ENCODE measurements at regions not wholly inside any gene's neighbourhood (a gene's known extent, or its start where the extent isn't known, plus 50 kb on each side); places are given as distances from the start of the nearest gene placed in this dataset.

DNA sequence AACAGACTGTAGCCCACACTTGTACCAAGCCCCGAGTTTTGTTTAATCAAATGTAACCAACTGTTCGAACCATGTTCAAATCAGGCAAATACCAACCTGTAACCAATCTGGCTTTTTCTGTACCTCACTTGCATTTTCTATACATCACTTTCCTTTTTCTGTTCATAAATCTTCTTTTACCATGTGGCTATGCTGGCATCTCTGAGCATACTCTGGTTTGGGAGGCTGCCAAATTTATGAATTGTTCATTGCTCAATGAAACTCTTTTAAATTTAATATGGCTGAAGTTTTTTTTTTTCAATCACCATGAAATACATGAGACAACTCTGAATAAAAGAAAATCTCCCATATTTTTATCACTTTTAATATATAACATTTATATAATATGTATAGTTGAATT, 256.1 kb downstream of the SLITRK6 start:
- no peak for DNase-seq (ENCODE audit: low read depth in 2 of 2, low spot score in 1 of 2)

DNA sequence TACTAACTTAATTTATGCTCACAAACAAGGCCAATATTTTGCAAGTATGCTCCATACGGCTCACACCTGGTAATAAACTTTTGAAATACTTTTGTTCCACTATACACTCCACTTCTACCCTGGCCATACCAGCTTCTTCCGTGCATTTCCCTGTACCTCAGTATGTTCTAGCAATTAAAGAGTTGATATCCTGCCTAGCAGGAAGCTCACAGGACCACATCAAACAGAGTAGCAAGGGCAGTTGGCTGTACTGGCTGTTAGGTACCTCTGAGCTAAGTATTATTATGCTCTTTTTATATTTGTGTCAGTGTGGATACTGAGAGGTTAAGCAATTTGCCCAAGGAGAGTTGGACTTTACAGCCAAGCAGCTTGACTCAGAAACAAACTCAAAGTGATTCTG, 257.7 kb downstream of the SLITRK6 start:
- no peak for DNase-seq (ENCODE audit: low read depth in 2 of 2, low spot score in 1 of 2)

- no peak for DNase-seq (ENCODE audit: low read depth in 2 of 2, low spot score in 1 of 2)
Measured at GRCh38 chr13:85538957-85539356, 260.3 kb downstream of the SLITRK6 start.

- DNase-seq (ENCODE audit: low read depth in 2 of 2, low spot score in 1 of 2): no peak
Measured at GRCh38 chr13:85537601-85538000, 261.6 kb downstream of the SLITRK6 start.

- no peak for DNase-seq (ENCODE audit: low read depth in 2 of 2, low spot score in 1 of 2)
Measured at GRCh38 chr13:85536706-85537105, 262.5 kb downstream of the SLITRK6 start.

- DNase-seq (ENCODE audit: low read depth in 2 of 2, low spot score in 1 of 2): no peak
Measured at GRCh38 chr13:85535316-85536084, 263.7 kb downstream of the SLITRK6 start.

DNA sequence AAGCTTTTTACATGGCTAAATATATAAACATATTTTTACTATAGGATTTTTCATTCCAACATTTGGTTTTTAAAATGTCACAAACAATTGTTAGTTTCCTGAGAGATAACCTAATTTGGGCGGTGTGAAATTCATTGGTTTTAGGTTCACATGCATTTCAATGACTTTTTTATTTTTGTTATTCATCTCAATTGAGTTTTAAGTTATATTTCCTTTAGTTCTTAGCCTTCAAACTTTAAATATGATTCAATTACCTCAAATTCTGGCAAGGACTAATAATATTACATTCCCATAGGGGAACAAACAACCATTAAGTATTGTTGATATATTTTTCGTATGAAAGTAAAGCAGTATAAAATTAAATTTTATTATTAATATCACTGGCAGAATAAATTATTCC, 265.3 kb downstream of the SLITRK6 start:
- DNase-seq (ENCODE audit: low read depth in 2 of 2, low spot score in 1 of 2): no peak

DNA sequence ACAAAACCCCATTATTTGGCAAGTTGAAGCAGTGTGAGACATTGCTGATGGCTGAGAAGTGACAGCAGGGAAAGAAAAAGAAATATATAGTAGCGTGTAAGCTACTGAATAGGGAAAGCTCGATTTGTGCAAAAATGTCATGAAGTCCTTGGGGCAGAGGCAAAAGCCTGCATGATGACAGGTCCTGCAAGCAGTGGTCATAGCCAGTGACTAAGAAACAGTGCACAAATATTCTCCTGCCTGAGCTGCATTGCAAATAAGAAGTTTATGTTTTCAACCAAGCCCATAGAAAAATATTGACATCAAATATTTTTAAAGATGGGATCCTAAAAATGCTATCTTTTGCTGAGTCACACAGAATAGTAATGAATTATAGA, 270.0 kb downstream of the SLITRK6 start:
- DNase-seq (ENCODE audit: low read depth in 2 of 2, low spot score in 1 of 2): no peak

GRCh38 chr13:85528491-85529217, 270.6 kb downstream of the SLITRK6 start:
- DNase-seq (ENCODE audit: low read depth in 2 of 2, low spot score in 1 of 2): no peak

- DNase-seq (ENCODE audit: low read depth in 2 of 2, low spot score in 1 of 2): no peak
Measured at GRCh38 chr13:85527316-85527715, 271.9 kb downstream of the SLITRK6 start.

DNA sequence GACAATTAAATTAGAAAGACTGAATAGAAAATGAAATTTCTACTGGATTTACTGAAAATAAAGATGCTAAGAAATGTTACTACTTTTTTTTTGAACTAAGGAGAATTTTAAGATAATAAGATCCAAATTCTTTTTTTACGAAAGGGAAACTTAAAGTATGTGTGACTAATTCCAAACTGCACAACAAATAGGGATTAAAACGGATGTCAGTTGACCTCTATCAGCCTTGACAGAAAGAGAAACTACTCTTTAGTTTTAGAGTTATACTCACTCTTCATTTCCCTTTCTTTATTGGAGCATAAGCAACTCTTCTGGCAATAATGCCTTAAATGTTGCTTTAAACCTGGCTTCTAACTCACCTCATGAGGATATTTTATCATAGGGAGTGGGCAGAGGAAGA, 273.8 kb downstream of the SLITRK6 start:
- DNase-seq (ENCODE audit: low read depth in 2 of 2, low spot score in 1 of 2): no peak

DNA sequence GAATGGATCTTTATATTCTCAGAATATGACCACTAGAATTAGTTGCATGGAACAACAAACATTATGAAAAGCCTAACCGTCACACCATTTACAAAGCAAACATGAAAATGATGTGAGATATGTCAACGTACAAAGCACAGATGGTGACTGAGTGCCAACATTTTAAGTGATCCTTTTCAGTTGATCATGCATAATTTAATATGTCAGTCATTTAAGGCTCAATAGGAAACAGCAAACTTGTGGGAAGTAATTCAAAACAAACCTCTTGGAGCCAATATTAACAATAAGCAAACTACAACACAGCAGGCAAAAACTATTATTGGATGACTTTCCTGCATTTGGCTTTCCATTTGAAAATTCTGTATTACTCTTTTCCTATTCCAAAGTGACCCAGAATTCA, 277.6 kb downstream of the SLITRK6 start:
- no peak for DNase-seq (ENCODE audit: low read depth in 2 of 2, low spot score in 1 of 2)

- DNase-seq (ENCODE audit: low read depth in 2 of 2, low spot score in 1 of 2): no peak
Measured at GRCh38 chr13:85520445-85520844, 278.8 kb downstream of the SLITRK6 start.

- no peak for DNase-seq (ENCODE audit: low read depth in 2 of 2, low spot score in 1 of 2)
Measured at GRCh38 chr13:85519363-85519762, 279.9 kb downstream of the SLITRK6 start.

DNA sequence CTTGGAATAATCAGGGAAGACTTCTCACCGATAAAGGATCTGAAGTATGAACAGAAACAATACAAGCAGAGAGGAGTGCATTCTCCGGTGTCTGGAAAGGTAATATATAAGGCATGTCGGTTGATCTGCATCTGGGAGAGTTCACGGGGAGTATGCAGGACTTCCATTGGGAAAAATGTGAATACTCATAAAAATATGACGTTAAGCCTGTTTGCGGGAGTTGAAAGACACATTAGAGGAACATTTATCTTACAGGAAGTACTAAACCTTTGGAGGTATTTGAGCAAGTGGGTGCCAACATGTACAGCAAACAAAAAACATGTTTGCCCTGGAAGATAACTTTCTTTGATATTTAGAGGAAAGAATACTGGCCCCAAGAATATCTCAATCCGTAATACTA, 286.8 kb downstream of the SLITRK6 start:
- DNase-seq (ENCODE audit: low read depth in 2 of 2, low spot score in 1 of 2): no peak

DNA sequence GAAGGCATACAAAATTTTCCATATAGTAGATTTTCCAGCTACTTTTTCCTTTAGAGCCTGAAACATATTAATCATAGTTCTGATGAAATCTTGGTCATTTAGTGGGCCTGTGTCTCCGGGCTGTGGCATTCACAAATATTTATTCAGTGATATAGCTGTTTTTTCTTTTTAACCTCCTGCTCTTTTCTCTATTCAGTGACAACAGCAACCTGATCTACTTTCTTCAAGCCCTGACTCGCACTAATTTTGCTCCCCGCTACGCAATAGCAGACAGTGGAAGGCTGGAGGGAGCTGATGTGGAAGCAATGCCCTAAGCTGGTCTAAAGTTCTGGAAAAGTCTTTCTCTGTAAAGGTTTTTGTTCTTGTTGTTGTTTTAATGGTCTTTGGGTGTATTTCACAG, 289.7 kb downstream of the SLITRK6 start:
- no peak for DNase-seq (ENCODE audit: low read depth in 2 of 2, low spot score in 1 of 2)

- no peak for DNase-seq (ENCODE audit: low read depth in 2 of 2, low spot score in 1 of 2)
Measured at GRCh38 chr13:85508683-85509329, 290.4 kb downstream of the SLITRK6 start.

DNA sequence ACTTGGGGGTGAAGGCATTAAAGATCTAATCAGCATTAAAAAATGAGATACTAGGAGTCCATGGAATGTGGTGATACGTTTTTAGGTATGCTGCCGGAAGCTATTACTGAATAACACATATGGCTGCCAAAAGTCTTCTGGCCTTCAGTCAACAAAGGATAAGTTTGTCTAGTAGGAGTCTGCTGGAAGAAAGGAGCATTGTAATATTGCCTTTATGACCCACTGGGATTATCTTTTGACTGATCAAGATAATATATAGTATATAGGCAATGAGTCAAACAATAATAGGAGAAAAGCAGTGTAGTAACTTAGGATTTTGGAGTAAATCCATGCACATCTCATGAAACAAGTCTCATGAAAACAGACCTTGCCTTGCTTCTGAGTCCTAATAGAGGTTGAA, 295.4 kb downstream of the SLITRK6 start:
- DNase-seq (ENCODE audit: low read depth in 2 of 2, low spot score in 1 of 2): no peak

DNA sequence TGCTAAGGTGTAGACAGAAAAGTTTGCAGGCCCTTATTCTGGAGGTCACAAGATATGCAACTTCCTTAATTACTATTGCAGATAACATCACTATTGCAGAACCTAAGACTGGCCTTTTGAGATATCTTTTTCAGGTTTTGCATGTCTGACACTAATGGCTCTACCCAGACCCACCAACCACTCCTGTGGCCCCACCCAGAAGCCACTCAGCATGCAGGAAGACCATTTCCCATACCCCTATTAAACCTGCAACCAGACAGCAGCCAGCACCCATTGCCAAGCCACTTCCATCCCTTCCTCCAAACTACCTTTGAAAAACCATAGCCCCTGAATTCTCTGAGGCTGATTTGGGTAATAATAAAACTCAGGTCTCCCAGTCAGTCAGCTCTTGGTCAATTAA, 297.6 kb downstream of the SLITRK6 start:
- no peak for DNase-seq (ENCODE audit: low read depth in 2 of 2, low spot score in 1 of 2)

- DNase-seq (ENCODE audit: low read depth in 2 of 2, low spot score in 1 of 2): no peak
Measured at GRCh38 chr13:85500696-85501256, 298.4 kb downstream of the SLITRK6 start.

DNA sequence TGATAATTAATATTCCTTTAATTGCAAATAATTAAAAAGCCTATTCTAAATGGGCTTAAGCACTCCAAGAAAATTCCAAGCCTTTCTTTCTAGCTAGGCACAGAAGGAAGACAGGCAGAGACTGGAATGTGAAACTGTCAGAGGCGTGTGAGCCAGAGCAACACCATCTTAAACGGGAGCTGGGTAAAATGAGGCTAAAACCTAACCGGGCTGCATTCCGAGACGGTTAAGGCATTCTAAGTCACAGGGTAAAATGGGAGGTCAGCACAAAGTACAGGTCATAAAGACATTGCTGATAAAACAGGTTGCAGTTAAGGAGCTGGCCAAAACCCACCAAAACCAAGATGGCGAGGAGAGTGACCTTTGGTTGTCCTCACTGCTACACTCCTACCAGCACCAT, 300.4 kb downstream of the SLITRK6 start:
- no peak for DNase-seq (ENCODE audit: low read depth in 2 of 2, low spot score in 1 of 2)

- DNase-seq (ENCODE audit: low read depth in 2 of 2, low spot score in 1 of 2): no peak
Measured at GRCh38 chr13:85497652-85498051, 301.6 kb downstream of the SLITRK6 start.

All from stimulated activated CD8-positive, alpha-beta memory T cell treated with anti-CD3 and anti-CD28 coated beads, Interleukin-4, amount 100 ng/mL, for 4 hours (primary cell).